GM21723 (cell line): ENCODE measurements at regions not wholly inside any gene's neighbourhood (a gene's known extent, or its start where the extent isn't known, plus 50 kb on each side); places are given as distances from the start of the nearest gene placed in this dataset.

Experiments used
- ATAC-seq: cut with Tn5 transposase; IDR thresholded peaks from one replicate; pipeline ENCODE4 v1.9.1; 2021; ENCODE audit warnings: mild to moderate bottlenecking, moderate library complexity; ENCODE audit not compliant: unreplicated experiment

DNA sequence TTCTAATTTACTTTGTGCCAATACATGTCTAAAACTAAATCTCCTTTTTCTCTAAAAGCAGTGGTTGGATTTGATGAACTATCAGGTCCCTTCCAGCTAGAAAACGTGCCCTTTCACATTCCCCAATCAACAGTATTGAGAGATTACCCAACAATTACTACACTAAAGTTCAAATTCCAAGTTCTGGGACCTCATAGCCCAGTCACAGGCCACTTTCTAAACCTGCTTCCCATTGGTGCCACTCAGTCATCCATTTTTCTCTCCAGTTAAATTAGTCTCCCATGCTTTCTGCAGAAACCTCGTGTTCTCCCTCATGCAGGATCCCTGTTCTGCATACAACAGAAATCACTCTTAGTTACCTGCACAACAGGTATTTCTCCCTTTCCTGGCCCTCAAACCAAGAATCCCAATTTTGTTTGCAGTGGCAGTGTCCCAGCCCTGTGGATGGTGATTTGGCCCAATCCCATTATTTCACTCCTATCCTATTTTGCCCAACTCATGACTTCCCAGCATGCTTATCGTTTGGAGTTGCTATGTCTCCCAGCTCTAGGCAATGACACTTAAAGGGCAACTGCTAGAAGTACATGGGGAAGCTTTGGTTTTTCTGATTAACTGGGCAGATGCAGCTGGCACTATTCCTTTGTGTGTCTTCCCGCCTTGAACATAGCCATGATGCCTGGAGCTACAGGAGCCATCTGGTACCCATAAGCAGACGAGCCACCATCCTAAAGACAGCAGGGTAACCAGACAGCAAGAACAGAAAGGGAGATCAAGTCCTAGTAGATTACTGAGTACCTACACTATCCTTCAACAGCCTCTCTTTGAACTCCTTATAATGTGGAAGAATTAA is 224.2 kb downstream of the MINAR1 start:
- ATAC-seq = no peak

DNA sequence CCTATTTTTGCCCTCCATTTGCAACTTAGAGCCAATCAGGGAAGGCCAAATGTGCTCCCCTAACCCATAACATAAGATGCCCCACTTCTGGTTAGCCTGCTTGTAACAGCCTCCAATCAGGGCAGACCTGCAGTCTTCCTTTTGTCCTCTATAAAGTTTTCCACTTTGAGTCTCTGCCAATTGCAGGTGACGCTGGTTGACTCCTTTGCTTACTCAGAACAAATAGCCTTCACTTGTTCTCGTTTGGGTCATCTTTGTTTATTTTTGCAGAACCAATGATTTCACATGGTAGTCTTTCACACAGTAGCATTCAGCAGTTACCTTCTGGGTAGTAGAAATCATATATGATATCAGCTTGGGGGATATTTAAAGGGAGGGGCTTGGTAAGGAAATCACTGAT is 225.6 kb downstream of the MINAR1 start:
- no peak for ATAC-seq

DNA sequence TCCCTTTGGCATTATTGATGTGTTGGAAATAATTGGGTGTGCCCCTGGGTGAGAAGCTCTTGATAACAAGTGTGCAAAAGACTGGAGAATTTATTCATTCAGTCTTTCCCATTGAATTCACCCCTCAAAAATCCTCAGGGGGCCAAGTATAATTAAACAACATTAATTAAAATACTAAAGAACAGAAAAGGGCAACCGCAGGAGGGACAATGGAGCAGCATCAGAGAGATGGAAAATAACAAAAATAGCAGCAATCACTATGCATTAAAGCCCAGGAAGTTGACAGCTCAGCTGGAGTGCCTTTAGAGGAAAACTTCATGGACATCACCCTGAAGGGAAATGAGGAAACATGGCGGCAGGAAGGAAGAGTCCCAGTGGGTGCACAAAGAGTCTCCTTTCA is 227.6 kb downstream of the MINAR1 start:
- no peak for ATAC-seq

DNA sequence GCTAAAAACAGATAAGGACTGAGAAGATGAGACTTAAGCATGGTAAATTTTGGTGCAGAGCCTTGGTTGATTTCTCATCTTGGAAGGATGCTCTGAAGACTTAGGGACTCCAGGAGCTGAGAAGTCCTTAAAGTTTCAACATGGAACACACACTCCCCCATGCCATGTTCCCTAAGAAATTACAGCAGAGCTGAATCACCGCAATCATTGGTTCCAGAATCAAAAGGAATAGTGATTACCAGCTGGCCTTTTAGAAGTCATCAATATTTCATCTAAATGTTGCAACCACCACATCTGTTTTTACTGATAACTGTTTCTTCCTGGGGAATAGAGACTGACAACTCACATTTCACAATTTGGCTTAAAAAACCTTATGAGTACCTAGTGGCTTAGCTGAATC is 229.3 kb downstream of the MINAR1 start:
- ATAC-seq = no peak

DNA sequence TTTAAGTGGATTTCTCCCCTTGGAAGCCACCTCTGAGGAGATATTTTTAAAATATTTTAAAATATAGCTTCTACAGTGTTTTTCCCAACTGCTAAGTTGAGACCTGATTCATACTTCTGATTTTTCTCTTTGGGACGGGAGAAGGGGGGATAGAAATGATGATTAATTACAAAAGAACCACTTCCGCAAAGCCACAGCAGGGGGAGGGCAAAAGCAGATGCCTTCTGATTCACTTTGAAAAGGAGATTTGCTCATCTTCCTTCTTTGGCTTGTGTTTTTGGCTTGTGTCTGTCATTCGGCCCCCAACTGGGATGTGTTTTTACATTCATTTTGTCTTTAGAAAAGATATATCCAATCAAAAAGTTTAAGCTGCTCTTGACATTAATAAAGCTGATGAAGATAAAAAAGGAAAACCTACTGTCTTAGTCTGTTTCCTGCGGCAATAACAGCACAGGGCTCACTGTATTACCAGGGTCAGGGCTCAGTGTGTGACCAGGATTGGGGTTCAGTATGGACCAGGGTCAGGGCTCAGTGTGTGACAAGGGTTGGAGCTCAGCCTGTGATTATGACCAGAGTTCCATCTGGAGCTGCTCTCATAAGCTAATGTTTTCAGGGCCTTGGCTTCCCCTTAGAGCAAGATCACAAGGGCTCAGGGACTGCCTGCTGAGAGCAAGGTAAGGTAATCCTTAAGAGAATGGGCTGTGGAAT is 223.2 kb downstream of the MTHFS start:
- peak; percentile 86 for ATAC-seq

DNA sequence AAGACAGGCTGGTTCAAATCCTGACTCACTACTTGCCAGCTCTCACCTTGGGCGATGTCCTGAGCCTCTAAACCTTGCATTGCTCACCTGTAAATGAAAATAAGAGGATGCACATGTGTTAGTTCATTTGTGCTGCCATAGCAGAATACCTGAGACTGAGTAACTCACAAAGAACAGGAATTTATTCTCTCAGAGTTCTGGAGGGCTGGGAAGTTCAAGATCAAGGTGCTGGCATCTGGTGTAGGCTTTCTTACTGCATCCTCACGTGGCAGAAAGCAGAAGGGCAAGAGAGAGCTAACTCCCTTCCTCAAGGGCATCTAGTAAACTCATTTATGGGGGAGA is 222.7 kb downstream of the MTHFS start:
- ATAC-seq = no peak

DNA sequence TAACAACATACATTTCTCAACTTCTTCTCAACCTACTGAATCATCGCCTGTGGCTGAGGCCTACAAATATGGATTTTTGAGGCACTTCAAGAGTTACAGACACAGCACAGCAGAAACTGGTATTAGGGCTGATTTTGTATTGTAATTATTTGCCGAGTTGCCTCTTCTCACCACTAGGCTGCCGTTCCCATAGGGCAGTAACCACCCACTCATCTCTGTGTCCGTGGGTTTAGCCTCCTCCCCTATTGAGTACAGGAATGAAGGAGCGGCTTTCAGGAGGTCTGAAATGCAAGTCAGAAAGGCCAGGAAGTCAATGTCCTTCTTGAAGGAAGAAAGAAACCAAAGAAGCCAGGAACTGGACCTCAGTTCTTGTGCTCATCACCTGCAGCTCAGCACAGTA is 220.8 kb downstream of the MTHFS start:
- ATAC-seq = no peak

DNA sequence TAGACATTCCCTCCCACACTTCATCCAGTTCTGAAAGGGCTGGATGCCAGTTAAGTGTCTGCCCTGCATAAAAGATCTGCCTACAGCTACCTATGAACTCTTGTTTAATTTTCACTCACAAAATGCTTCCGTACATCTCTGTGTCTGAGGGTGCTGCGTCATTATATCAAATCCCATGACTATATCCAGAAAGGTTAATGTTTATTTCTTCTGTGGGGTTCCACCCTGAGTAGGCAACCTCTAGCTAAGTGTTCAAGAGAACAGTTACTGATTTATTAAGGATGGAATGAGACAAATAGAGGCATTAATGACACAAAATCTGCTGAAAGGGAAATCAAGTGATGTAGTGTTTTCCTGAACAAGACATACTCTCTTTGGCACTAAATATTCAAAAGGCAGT is 220.2 kb downstream of the MTHFS start:
- no peak for ATAC-seq

DNA sequence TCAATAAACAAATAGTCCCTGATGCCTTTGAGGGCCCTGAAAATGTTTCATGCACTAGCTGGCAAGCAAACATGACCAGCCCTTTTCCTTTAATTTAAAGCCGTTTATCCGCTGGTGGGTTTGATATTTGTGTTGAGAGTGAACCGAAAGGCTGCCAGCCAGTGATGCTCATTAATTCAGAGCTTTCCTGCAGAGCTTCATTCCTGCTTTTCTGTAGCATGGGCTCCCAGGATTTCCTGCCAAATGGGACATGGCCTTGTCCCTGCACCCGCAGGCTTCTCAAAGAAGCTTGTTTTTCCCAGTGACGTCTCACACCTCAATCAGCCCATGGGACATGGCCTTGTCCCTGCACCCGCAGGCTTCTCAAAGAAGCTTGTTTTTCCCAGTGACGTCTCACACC is 219.6 kb downstream of the MTHFS start:
- ATAC-seq = no peak

DNA sequence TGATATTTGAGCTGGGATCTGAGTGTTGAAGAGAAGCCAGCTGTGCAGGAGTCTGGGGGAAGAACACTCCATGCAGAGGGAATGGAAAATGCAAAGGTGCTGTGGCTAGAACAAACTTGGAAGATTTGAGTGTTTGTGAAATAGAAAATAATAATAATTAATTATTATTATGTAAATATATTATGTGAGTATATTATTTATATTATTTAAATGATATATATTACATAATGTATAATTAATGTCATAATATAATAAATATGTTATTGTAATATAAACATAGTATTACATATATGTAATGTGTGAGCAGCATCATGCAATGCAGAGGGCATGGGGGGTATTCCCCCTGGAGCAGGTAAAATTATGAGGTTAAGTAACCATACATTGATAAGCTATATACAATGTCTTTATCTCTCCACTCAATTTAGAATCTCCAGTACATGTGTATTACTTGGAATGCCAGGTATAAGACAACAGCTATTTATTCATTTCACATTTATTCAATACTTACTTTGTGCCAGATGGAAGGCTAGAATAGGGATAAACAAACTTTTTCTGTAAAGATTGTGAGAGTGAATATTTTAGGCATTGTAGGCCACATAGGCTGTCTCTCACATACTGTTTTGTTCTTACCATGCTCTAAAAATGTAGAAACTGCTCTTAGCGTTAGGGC is 218.6 kb downstream of the MTHFS start:
- no peak for ATAC-seq

DNA sequence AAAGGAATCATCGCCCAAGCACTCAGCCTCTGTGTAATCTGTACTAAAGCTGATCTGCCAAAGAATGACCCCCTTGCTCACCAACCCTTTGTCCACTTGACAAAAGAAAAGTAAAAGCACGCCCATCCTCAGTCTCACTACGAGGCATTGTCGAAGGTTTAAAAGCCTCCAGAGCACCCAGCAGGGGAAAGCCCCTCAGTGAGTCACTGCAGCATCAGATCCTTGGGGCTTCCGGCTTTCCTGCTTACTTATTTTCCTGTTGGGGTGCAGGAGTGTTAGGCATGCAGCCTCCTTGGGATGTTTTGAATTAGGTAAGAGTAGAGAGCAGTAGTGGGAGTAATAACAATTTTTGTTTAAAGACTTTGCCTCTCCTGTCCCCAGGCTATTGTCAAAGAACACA is 216.1 kb downstream of the MTHFS start:
- ATAC-seq = no peak

DNA sequence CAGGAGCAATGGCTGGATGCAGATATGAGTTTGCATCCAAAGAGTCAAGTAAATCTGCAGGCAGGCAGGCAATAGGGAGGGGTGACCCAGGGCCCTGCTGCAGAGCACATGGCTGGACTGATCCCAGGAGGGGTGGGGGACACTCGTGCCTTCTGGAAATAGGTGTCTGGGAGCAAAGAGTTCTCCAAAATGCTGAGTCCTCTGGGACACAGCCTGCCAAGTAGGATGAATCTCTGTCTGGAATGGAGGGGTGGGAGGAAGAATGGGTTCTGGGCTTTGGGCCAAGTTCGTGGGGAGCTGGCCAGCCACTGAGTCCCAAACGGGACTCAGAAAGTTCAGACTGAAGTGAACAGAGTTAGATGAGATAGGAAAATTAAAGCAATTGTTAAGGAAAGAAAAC is 214.5 kb downstream of the MTHFS start:
- ATAC-seq = no peak

DNA sequence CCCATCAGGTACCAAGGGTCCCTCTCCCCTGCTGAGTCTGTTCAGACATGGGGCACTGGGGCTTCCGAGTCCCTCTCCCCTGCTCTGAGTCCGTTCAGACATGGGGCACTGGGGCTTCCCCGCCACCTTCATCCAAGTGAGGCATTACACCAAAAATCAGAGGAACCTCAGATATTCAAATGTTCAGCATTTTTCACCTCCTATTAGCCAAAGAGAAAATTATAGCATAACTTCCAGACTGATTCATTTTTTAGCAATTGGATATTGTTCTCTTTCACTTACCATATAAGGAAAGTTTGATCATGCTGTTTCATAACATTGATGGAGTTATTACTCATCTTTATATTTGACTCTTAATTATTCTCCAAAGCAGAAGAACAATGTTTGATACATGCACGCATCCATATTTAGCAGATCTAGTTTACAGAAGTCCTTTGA is 213.9 kb downstream of the MTHFS start:
- ATAC-seq = no peak

DNA sequence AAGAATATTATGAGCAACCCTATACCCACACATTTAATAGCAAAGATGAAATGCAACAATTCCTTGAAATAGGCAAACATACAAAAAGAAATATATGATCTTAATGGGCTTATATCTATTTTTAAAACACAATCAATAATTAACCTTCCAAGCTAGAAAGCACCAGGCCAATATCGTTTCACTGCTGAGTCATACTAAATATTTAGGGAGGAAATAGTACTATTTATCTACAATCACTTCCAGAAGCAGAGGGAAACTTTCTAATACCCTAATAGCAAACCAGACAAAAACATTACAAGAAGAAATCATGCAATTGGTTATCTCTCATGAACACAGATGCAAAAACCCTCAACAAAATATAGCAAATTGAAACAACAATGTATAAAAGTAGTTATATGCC is 207.8 kb downstream of the MTHFS start:
- no peak for ATAC-seq

DNA sequence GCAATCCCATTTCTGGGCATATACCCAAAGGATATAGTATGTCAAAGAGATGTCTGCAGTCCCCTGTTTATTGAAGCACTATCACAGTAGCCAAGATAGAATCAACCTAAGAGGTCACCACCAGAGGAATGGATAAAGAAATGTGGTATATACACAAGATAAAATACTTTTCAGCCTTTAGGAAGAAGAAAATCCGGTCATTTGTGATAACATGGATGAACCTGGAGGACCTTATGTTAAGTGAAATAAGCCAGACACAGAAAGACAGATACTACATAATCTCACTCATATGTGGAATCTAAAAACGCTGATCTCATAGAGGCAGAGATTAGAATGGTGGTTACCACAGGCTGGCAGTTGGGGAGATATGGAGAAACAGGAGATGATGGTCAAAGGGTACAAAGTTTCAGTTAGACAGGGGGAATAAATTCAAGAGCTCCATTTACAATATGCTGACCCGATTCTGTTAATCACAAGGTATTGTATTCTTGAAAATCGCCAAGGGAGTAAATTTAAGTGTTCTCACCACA is 195.8 kb downstream of the MTHFS start:
- ATAC-seq = no peak

DNA sequence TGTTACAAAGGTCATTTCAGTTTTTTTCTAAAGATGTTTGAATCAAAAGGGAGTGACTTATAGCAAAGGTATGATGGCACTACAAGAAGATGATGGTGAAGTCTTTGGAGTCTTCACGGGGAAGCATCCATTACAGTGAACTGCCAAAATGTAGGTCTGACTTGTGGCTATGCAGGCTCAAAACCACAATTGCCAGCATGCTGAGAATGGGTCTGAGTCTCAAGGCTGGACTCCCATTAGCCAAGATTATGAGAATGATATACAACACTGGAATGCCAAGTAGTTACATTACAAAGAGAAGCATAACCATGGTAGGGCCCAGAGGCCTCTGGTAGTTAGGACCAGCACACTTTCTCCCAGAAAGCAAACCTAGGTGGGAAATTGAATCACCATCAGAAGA is 194.2 kb downstream of the MTHFS start:
- no peak for ATAC-seq

DNA sequence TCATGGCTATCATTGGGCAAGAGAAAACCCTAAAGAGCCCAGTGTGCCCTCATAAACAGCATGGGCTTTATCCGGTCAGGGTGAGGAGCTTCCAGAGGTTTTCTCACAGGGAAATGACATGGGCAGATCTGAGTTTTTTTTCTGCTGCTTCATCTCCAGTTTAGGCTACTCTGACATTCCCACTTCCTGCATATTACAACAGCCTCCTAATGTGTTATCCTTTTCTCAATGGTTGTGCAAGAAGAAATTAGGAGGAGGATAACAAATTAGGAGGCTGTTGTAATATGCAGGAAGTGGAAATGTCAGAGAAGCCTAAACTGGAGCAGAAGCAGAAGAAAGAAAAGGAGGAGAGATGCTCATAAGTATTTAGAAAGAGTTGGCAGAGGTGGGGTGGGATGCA is 175.6 kb downstream of the MTHFS start:
- no peak for ATAC-seq

DNA sequence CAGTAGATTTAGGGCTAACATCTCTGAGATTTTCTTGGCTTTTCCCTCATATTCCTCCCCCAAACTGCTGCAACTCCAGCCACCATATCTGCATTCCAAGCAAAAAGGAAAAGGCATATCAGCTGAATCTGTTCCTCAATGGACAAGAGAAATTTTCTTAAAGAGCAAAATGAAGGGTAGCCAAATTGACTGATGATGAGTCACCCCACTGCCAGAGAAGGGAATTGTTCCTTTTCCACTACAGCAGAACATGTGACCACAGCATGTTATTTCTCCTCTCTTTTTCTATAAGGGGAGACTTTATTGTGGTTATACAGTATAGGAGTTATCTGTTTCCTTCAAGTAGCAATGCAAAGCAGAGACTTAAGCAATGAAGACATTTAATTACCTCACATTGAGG is 172.5 kb downstream of the MTHFS start:
- ATAC-seq = no peak

DNA sequence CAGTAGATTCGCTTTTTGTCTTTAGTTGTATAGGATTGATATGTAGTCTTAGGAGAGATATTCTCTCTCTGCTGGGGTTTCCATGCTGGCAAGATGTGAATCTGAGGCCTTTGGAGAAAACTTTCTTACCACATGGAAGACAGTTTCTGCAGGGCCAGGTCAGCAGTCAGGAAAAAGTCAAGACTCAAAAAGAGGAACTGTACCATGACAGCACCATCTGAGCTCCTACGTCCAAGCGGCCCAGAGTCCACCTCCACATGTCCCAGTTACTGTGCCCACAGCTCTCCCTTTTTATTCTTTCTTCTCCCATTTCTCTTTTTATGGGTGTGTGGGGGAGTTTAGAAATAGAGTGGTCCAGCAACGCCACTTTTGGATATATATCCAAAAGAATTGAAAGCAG is 172.0 kb downstream of the MTHFS start:
- no peak for ATAC-seq

DNA sequence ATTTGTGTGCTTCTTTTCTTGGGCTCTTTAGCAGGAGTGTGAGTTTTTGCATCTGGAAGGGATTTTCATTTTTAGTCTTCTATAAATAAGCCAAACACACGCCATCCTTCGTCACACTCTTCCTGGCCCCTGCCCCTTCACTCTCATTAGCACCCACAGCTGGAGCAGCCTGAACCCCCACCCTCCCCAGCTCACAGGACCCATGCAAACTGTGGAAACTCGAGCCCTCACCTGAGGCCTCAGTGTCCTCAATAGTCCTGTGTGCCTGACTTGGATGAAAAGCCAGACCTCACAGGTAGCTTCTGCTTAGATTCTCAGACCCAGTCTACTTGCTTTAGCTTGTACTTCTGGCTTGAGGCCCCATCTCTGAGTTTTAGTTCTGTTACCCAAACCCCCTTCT is 167.9 kb downstream of the MTHFS start:
- ATAC-seq = no peak

DNA sequence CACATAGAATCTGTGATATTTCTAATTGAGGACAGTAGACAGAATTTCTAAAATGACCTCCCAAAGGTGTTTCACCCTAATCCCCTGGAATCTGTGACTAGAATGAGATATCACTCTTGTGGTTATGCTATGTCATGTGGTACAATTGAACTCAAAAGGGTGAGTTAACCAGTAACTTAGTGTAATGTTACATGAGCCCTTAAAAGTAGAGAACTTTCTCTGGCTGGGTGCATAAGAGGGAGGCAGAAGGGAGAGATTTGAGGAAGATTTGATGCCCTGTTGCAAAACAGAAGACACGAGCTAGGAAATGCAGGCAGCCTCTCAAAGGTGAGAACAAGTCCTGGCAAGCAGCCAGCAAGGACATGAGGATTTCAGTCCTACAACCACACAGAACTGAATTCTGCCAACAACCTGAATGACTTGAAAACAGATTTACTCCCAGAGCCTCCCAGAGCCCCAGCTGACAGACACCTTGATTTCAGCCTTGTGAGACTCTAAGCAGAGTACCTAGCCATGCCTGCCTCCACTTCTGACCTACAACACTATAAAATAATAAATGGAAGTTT is 160.3 kb downstream of the MTHFS start:
- ATAC-seq = no peak
